Neural progenitor cell (in vitro differentiated cells): ENCODE measurements at regions not wholly inside any gene's neighbourhood (a gene's known extent, or its start where the extent isn't known, plus 50 kb on each side); places are given as distances from the start of the nearest gene placed in this dataset.

Experiments
- EZH2 ChIP-seq: fragments of 200-600 bp; sonication (generic); IDR thresholded peaks from 2 replicates; pipeline ENCODE4 v1.6.1; 2017; ENCODE audit warnings: antibody characterized with exemption, mild to moderate bottlenecking, moderate library complexity
- EZH2phosphoT487 ChIP-seq: fragments of 200-600 bp; sonication (generic); IDR thresholded peaks from 2 replicates; pipeline ENCODE4 v1.6.1; 2017; ENCODE audit warnings: antibody characterized with exemption
- TF ChIP-seq, protein P1 (sequence below): fragments of 200-600 bp; sonication (generic); IDR thresholded peaks from 2 replicates; pipeline ENCODE4 v1.5.1; 2017; ENCODE audit warnings: antibody characterized with exemption, mild to moderate bottlenecking

DNA sequence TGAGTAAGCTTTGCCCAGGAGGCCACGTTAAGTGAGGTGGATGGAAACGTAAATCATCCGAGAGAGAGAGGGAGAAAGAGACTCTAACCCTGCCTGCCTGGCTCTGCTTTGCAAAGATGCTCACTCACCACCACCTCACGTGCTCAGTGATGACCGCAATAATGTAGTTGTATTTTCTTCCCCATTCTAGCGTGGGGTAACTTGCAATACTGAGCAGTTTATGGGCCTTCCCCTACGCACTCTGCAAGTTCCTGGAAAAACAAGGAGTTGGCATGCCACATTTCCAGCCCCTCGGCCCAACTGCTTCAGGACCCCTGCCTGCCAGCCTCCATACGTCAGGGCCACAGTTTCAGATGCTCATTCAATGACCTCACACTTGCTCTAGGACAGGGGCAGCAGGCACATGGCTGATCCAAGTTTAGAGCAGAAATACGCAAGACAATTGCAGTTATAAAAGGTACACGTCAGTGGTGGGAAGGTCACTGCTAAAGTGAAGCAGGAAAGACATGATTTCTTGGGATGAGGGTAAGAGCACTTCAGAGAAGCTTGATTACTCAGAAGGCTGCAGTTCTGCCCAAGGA is 112.5 kb upstream of the RAB4A start:
- TF ChIP-seq, protein P1, sequence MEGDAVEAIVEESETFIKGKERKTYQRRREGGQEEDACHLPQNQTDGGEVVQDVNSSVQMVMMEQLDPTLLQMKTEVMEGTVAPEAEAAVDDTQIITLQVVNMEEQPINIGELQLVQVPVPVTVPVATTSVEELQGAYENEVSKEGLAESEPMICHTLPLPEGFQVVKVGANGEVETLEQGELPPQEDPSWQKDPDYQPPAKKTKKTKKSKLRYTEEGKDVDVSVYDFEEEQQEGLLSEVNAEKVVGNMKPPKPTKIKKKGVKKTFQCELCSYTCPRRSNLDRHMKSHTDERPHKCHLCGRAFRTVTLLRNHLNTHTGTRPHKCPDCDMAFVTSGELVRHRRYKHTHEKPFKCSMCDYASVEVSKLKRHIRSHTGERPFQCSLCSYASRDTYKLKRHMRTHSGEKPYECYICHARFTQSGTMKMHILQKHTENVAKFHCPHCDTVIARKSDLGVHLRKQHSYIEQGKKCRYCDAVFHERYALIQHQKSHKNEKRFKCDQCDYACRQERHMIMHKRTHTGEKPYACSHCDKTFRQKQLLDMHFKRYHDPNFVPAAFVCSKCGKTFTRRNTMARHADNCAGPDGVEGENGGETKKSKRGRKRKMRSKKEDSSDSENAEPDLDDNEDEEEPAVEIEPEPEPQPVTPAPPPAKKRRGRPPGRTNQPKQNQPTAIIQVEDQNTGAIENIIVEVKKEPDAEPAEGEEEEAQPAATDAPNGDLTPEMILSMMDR = no peak
- TF ChIP-seq EZH2 (no peak), EZH2phosphoT487 (no peak)
